Renal pelvis (tissue), 1 donor: ENCODE measurements at regions not wholly inside any gene's neighbourhood (a gene's known extent, or its start where the extent isn't known, plus 50 kb on each side); places are given as distances from the start of the nearest gene placed in this dataset.
"Not testable (repeated sequence)": the region's sequence is repeated elsewhere in the genome, so short reads cannot be mapped to it uniquely, and the experiment has no call there.

Experiments used
- DNase-seq: peaks from one replicate; pipeline ENCODE4 v3.0.0-alpha.2; 2013

DNA sequence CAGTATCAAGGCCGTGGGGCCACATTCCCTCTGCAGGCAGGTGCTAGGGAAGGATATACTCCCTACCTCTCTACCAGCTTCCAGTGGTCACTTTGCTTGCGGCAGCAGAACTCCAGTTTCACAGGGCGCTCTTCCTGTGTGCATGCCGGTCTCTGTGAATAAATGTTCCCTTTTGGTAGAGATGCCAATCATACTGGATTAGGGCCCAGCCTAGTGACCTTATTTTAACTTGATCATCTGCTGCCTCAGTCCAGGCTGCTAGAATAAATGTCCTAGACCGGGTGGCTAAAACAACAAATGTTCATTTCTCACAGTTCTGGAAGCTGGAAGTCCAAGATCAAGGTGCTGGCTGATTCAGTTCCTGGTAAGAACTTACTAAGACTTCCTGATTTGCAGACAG lies 198.8 kb upstream of the TMEM132C start:
- DNase-seq = no peak

DNA sequence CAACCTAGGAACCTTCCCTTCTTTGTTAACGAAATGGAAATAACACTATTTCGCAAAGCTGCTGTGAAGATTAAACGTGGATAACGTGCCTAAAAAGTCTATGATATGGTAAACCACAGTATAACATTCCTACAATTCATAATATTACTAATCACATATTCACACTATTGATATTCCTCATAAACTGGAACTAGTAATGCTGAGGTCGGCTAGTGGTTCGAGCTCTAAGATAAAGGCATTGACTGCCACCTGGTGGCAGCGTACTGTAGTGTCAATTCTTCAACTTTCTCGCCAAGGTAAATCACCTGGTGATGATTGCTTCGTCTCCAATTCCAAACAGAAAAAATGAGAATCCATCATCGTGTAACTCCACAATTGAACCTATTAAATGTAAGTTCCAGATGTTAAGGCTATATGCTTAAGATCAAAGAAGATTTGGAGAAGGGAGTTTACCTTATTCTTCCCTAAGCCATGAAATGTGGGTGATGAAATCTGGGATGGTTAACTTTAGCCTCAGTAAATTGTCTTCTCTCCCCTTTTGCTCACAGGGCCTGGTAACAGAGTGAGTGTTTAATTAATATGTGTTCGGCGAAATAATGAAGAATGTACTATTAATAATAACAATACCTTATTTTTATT lies 197.5 kb upstream of the TMEM132C start:
- DNase-seq = peak; percentile 35

DNA sequence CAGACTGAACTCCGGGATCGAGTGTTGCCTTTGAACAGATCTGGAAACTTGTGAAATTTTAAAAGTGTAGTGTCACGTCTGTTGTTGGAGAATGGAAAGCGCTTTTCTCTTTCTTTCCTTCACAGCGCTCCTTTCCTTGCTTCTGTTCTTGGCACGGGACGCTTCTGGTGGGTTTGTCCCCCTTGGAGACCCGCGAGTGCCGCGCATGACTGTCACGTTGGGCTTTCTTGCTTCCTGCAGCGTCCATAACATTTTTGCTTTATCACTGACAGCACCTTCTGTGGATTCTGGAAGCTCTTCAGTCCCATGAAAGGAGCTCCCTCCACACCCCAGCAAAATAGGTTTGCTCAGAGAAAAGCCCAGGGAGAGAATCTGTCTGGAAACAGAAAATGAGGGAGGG lies 193.0 kb upstream of the TMEM132C start:
- no peak for DNase-seq

DNA sequence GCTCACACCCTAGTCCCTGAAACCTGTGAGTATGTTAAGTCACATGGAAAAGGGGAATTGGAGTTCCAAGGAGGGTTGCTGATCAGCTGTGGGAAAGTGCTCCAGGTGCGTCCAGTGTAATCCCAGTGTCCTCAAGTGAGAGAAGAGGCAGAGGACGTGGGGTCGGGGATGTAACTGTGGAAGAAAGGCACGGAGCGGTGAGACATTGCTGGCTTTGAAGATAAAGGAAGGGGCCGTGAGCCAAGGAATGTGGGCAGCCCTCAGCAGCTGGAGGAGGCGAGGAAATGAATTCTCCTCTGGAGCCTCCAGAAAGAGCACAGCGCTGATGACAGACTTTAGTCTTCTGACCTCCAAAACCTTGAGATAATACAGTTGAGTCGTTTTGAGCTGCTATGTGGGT lies 191.6 kb upstream of the TMEM132C start:
- DNase-seq = no peak

DNA sequence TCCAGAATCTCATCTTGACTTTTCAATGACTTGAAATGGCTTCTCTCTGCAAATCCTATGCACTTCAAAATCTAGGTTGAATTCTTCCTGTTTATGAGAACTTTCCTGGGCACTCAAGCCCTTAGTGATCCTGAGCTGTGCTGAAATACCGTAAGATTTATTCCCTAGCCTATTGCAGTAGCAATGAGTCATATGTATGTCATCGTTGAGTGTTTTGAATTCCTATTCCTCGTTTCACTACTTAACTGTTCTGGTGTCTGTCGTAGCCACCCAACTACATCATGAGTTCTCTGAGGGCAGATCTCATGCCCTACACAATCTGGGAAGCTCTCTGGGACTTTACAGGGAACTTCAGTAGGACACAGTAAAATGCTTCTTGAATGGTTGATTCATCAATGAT lies 190.8 kb upstream of the TMEM132C start:
- DNase-seq = no peak

DNA sequence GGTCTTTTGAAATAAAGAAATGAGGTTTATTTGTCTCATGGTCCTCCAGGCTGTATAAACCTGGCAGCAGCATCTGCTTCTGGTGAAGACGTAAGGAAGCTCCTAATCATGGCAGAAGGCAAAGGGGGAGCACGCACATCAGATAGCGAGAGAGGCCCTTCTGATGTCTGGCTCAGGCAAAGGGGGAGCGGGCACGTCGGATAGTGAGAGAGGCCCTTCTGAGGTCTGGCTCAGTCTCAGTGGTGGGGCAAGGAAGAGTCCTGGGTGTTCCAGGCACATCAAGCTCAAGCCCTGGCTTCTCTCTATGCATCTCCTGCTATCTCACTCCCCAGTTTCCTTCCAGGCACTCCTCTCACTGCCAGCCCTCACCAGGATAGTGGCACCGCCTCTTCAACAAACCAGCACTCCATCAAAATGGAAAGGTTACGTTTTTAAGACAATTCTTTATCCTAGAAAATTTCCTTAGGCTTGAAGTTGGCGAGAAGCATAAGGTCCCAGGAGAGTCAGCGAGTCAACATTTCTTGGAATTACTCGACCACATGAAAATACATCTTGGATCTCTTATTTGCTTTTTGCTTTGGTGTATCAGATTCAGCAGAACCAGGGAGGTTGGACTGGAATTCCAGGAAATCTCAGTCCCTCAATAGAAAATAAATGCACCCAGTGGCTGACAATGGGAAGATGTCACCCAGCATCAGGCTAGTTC lies 189.6 kb upstream of the TMEM132C start:
- no peak for DNase-seq

DNA sequence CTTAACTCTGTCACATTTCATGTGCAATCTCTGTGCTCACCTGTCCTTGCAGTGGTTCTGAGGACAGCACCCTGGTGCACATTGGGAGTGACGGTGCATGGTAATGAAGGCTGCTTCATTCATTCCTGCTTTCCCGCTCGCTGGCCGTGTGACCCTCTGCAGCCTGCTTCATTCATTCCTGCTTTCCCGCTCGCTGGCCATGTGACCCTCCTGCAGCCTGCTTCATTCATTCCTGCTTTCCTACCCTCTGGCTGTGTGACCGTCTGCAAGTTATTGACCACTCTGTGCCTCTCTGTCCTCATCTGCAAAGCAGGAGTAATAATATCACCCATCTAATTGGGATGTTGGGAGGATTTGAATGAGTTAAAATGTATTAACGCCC lies 189.1 kb upstream of the TMEM132C start:
- no peak for DNase-seq

DNA sequence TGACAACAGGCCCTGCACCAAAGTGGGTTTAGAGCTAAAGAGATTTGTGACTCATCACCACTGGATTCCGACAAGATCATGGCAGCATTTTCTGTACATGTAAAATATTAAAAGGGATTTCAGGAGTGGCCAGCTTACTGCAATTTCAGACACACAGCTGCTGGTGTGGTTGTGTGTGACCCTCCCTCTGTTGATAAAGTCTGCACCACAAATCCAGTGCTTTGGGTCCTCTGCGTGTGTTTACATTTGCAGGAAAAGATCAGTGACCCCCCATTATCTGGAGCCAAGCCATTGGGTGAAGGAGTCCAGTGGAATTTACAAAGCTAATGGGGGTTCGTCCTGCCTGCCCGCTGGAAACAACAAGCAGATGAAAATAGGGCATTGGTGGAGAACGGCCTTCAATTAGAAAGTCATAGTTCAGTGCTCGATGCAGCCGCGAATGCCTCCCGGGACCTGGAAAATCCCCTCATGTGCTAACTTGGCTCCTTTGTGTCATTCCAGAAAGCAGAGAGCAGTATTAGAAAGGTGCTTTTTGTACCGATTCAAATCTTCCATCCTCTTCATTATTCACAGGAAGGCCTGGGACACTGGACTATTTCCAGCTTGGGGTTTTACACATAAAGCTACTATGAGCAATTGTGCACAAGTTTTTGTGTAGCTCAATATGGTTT lies 188.5 kb upstream of the TMEM132C start:
- no peak for DNase-seq

DNA sequence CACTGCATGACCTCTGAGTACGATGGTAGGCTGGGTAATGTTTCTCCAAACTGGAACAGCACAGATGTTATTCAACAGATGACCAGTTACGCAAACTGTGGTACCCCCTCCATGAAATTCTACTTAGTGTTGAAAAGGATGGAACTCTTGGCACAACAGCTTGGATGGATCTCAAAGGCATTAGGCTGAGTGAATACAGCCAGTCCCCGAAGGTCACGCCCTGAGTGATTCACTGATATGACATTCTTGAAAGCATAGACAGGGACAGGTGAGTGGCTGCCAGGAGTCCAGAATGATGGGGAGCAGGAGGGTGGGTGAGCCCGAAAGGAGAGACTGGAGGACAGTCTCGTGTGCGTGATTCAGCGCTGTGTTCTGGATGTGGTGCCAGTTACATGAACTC lies 187.5 kb upstream of the TMEM132C start:
- DNase-seq = no peak

DNA sequence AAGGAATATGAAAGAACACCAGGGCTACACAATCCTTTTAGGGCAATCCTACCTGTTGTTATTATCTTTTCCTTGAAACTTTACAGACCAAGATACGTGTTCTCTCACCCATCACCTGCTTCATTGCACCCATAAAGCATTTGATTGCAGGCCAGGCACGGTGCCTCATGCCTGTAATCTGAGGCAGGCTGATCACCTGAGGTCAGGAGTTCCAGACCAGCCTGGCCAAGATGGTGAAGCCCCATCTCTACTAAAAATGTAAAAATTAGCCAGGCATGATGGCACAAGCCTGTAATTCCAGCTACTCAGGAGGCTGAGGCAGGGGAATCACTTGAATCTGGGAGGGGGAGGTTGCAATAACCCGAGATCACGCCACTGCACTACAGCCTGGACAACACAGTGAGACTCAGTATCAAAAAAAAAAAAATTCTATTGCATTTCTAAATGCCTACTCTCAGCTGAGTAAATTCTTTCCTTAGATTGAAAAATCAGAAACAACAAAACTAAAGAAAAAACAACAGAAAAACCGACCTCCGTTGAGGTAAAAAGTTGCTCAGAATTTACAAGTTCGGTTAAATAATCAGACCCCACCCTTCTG lies 183.7 kb upstream of the TMEM132C start:
- no peak for DNase-seq

DNA sequence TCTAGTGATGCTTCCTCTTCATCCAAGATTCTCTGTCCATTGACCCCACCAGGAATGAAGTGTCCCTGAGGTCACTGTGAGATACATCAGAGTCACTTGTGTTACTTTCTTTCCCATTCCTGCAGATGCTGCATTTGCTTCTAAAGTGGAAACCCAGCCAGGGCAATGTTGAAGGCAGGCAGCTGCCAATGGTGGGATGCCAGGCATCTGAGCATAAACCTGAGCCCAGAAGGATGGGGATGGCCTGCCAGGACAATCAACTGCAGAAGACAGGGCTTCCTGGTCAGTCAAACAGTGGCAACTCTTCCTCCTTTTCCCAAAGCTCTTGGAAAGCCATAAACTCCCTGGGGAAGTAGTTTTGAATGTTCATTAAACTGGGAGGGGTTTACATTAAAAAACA lies 178.0 kb upstream of the TMEM132C start:
- DNase-seq = no peak

DNA sequence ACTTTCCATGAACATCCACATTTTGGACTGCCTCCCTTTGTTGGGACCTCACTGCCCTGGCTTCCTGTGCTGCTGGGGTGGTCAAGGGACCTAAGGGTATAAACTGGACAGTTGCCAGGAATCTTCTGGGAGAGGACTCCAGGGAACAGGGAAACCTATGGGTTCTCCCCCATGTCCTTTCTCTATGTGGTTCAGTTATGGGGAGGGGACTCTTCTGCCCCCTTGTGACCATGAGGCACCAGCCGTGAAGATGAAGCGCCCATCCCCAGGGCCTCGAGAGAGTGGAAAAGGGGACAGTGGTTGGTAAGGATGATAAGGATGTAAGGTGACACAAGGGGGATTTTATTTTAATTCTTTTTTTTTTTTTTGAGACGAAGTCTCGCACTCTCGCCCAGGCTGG lies 177.0 kb upstream of the TMEM132C start:
- no peak for DNase-seq

DNA sequence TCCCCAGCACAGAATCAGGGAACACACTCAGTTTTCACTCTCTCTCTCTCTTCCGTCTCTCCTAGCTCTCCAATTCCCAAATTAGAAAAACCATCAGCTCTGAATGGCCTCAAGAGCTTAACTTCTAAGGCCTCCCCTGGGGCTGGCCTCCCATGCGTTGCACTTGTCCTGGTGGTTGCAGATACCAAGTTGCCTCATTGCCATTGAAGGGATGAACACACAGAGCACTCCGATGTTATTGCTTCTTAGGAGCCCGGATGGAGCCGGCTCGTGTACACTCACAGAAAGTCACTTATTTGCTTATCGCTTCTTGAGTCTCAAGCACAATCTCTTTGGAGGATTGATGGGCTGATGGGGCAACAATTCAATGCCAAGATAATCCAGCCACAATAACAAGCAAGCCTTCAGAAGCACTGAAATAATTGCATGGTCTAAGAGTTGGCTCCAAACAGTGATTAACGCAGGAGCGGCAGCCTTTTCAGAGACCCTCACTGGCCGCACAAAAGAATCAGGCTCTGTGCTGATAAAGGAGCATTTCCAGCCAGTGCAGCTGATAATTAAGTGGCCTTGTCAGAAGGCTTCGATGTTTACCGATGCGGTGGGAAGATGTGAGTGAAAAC lies 175.8 kb upstream of the TMEM132C start:
- no peak for DNase-seq

DNA sequence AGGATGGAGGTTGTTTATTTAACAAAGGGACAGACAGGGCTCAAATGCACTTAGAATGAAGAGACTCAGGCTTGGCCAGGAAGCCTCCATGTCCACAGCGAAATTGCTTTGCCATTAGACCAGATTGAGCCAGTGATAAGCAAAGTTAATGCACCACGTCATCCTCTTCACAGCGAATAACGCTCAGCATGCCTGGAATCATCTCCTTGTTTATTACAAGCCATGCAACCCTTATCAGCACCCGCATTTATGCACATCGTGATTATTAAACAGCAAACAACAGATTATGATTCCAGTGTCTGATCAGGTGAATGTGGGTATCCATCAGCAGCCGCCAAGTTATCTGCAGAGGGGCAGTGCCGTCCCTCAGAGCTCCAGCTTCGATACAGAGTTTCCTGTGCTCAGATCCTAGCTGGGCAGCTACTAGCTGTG lies 175.0 kb upstream of the TMEM132C start:
- no peak for DNase-seq

DNA sequence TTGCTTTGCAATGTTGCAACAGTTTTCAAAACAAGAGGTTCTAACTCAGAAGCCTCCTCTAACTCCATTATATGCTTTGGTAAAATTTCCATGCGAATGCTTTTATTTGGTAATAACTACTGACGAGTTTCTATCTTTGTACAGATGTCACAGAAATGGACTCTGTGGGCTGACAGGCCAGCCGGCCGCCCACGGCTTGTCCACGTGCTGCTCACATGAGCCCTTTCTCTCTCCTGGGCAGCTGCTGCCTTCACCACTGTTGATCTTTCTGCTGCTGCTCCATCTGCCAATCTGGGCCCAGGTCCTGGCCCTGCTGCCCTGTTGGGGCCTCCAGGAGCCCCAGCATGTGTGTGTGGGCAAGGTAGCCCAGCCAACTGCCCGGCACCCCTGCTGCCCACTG lies 168.2 kb upstream of the TMEM132C start:
- no peak for DNase-seq

DNA sequence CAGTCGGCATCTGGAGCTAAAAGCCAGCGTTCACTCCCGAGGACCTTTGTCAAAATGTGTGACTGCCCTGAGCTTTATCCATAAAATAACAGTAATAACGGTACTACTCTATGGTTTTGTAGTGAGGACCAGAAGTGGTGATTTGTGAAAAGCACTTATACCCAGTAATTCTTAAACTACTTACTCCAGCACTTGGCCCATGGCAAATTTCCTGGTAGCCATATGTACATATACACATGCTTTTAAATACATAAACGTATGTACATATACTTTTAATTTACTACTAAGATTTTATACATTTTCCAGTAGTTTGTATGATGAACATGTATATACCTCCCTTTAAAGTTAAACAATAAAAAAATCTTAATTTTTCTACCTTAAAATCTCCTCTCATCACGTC lies 163.8 kb upstream of the TMEM132C start:
- no peak for DNase-seq

DNA sequence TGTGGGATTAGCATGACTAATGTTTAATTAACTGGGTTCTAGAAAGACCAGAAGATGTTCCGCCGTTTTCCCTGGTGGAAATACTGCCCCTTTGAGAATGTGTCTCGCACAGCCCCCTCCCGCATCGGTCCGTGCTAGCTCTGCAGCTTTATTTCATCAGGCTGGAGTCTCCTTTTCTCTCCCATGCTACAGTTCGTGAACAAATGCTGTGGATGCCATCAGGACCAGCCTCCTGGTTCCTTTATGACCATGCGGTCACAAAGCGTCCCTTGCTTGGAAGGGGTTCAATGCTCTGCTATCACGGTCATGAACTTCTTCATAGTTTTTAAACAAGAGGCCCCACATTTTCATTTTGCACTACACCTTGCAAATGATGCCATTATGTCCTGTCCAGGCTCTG lies 157.7 kb upstream of the TMEM132C start:
- no peak for DNase-seq

DNA sequence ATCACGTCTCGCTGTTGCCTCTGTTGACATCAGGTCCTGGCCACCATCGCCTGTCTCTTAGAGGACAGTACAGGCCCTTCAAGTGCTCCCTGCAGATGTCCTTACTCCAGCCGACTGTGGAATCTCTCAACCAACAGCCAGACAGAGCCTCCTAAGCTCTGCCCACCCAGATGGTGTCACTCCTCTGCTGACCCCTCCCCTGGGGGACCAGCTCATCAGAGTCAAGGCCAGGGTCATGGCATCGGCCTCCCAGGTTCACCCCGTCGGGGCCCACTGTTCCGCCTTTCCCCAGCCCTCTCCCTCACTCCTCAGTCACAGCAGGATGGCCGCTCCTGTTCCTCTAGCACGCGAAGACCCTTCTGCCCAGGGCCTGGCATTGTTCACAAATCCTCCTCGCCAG lies 157.3 kb upstream of the TMEM132C start:
- no peak for DNase-seq

DNA sequence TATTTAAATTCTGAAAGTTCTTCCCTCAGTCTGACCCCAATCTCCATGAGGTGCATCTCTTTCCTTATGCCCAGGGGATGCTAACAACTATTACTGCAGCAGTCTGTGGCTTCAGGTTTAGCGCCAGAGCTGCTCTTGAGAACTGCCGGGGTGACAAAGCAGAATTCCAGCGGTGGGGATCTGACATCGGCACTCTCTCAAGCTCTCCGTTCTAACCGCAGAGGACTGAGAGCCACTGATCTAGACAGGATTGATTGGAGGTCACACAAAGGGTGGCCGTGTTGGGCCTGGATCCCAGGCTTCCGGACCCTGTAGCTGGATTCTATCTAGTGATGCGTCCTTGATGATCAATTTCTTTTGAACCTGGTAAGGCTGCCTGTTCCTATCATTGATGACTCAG lies 155.6 kb upstream of the TMEM132C start:
- no peak for DNase-seq

DNA sequence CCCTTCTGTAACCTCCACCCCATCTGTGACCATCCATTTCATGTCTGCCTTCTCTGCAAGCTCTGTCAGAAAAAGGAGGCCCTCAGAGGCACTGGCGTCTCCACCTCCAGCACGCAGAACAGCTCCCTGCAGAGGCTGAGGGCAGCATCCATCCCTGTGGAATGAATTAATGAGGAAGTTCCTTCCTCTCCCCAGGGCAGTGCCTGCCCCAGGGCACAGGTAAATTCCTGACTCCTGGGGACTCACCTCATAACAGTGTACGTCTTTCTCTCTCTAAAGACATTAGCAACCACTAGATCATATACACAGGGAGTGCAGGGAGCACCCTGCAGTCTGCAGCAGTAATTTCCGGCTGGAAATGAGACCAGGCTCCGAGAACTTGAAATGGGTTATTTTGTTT lies 155.0 kb upstream of the TMEM132C start:
- no peak for DNase-seq

DNA sequence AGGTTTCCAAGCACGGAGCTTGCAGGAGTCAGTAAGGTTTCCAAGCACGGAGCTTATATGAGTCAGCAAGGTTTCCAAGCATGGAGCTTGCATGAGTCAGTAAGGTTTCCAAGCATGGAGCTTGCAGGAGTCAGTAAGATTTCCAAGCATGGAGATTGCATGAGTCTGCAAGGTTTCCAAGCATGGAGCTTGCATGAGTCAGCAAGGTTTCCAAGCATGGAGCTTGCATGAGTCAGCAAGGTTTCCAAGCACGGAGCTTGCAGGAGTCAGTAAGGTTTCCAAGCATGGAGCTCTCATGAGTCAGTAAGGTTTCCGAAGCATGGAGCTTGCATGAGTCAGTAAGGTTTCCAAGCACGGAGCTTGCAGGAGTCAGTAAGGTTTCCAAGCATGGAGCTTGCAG lies 153.7 kb upstream of the TMEM132C start:
- DNase-seq = not testable (repeated sequence)

DNA sequence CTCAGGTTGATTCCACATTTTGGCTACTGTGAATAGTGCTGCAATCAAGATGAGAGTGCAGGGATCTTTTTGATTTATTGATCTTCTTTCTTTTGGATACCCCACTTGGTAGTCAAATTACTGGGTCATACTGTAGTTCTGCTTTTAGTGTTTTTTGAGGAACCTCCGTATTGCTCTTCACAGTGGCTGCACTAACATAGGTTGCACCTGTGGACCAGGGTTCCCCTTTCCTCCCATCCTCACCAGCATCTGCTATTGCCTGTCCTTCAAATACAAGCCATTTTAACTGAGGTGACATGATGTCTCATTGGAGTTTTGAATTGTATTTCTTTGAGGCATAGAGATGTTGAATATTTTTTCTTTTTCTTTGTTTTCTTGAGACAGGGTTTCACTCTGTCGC lies 152.5 kb upstream of the TMEM132C start:
- DNase-seq = no peak

DNA sequence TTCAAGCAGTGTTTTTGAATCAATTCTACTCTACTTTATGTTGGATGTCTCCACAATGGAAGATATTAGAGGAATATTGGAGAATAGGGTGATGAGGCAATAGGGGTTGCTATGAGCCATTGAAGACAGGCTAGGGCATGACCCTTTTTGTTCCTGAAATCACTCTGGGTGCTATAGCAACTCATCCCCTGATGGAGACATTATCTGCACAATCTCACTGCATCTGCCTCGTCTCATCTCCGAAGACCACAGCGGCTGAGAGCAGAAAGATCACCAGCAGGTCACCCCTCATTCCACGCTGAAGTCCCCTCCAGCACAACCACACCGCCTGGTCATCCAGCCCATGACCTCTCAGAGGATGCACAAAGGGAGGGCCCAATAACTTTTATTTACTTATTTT lies 150.4 kb upstream of the TMEM132C start:
- DNase-seq = no peak
